B cell (primary cell): ENCODE measurements at regions not wholly inside any gene's neighbourhood (a gene's known extent, or its start where the extent isn't known, plus 50 kb on each side); places are given as distances from the start of the nearest gene placed in this dataset.

Experiments used
- ATAC-seq: fragments of 200-7000 bp; cut with Tn5 transposase; one replicate; pipeline ENCODE4 v1.10.0; 2021; ENCODE audit warnings: low read depth, mild to moderate bottlenecking, moderate number of reproducible peaks, moderate library complexity
- CTCF ChIA-PET: fragments of 350-600 bp; sonication (Branson Sonifier 250); formaldehyde crosslinking; loops from one replicate; lab custom pipeline; 2021; ENCODE audit warnings: antibody characterized with exemption, inconsistent platforms; lab: Charles Lee
- POLR2A ChIA-PET: fragments of 350-600 bp; sonication (Branson Sonifier 250); formaldehyde crosslinking; loops from one replicate; lab custom pipeline; 2021; ENCODE audit warnings: antibody characterized with exemption; lab: Charles Lee
- DNase-seq: peaks from one replicate; pipeline ENCODE4 v3.0.0; 2013
- H2AFZ ChIP-seq: 2 replicates; pipeline ENCODE4 v1.6.1; 2012; ENCODE audit warnings: mild to moderate bottlenecking, low read depth, low read length; ENCODE audit not compliant: insufficient read depth, poor library complexity, severe bottlenecking
- H3K27ac ChIP-seq, 2 donors: 1 replicate in 1 of 2; 2 replicates in 1 of 2; pipeline ENCODE4 v1.5.1; 2012 to 2013; ENCODE audit warnings: low read length in 2 of 2, mild to moderate bottlenecking in 2 of 2, moderate library complexity in 1 of 2
- H3K27me3 ChIP-seq, 4 experiments: fragments of 200-600 bp in 1 of 4; sonication (generic) in 1 of 4; replicated peaks in 1 of 4; 1 replicate in 2 of 4; 2 replicates in 2 of 4; pipeline versions ENCODE4 v1.6.1 to v1.7.0; 2013 to 2016; ENCODE audit warnings: low read length in 3 of 4, mild to moderate bottlenecking in 2 of 4, mixed read lengths in 1 of 4, moderate library complexity in 1 of 4; ENCODE audit not compliant: insufficient read depth in 4 of 4, control insufficient read depth in 3 of 4; ENCODE audit errors: control extremely low read depth in 1 of 4
- H3K36me3 ChIP-seq, 2 experiments: replicated peaks in 1 of 2; 1 replicate in 1 of 2; 2 replicates in 1 of 2; pipeline versions ENCODE4 v1.6.1 to v1.7.1; 2013; ENCODE audit warnings: low read length in 1 of 2; ENCODE audit not compliant: insufficient read depth in 2 of 2, control insufficient read depth in 1 of 2; ENCODE audit errors: control extremely low read depth in 1 of 2, extremely low read depth in 1 of 2
- H3K4me1 ChIP-seq, 2 donors: fragments of 200-600 bp in 1 of 2; sonication (generic) in 1 of 2; 1 replicate in 1 of 2; 2 replicates in 1 of 2; pipeline versions ENCODE4 v1.5.1 to v1.6.1; 2013 to 2017; ENCODE audit warnings: low read length in 2 of 2; ENCODE audit not compliant: control insufficient read depth in 2 of 2, insufficient read depth in 2 of 2
- H3K4me2 ChIP-seq: replicated peaks from 2 replicates; pipeline ENCODE3; 2012; ENCODE audit warnings: mild to moderate bottlenecking, low read depth, low read length; ENCODE audit not compliant: poor library complexity, severe bottlenecking
- H3K4me3 ChIP-seq, 5 experiments: fragments of 200-600 bp in 1 of 5; sonication (generic) in 1 of 5; 1 replicate in 3 of 5; 2 replicates in 2 of 5; pipeline versions ENCODE4 v1.5.1 to v1.7.0; 2011 to 2016; ENCODE audit warnings: low read length in 4 of 5, mild to moderate bottlenecking in 4 of 5, low read depth in 2 of 5, control low read depth in 1 of 5, moderate library complexity in 1 of 5; ENCODE audit not compliant: insufficient read depth in 1 of 5; ENCODE audit errors: control extremely low read depth in 1 of 5, extremely low read depth in 1 of 5
- H3K79me2 ChIP-seq: fragments of 200-600 bp; sonication (generic); one replicate; pipeline ENCODE4 v1.6.0; 2016; ENCODE audit warnings: low read length; ENCODE audit not compliant: control insufficient read depth, insufficient read depth
- H3K9ac ChIP-seq: fragments of 200-600 bp; sonication (generic); 2 replicates; pipeline ENCODE4 v1.6.1; 2017; ENCODE audit warnings: mild to moderate bottlenecking, low read length, moderate library complexity
- H3K9me3 ChIP-seq, 3 donors: one replicate each; pipeline versions ENCODE4 v1.6.1 to v1.7.1; 2013; ENCODE audit warnings: low read length in 2 of 3; ENCODE audit not compliant: control insufficient read depth in 2 of 3, insufficient read depth in 1 of 3; ENCODE audit errors: control extremely low read depth in 1 of 3
- H4K20me1 ChIP-seq: 2 replicates; pipeline ENCODE4 v1.6.0; 2012; ENCODE audit warnings: mild to moderate bottlenecking, low read length; ENCODE audit not compliant: insufficient read depth, control insufficient read depth, poor library complexity, severe bottlenecking
- H3K27ac Mint-ChIP-seq: one replicate; pipeline ENCODE4 v1.8.0; 2021; ENCODE audit warnings: mixed read lengths
- H3K27me3 Mint-ChIP-seq: one replicate; pipeline ENCODE4 v1.8.0; 2021; ENCODE audit warnings: mixed read lengths
- H3K4me1 Mint-ChIP-seq: one replicate; pipeline ENCODE4 v1.8.0; 2021; ENCODE audit warnings: mixed read lengths
- H3K4me3 Mint-ChIP-seq: one replicate; pipeline ENCODE4 v1.8.0; 2021; ENCODE audit warnings: mixed read lengths
- H3K9me3 Mint-ChIP-seq: one replicate; pipeline ENCODE4 v1.8.0; 2022; ENCODE audit warnings: mixed read lengths; ENCODE audit not compliant: insufficient read depth
- EZH2 ChIP-seq: IDR thresholded peaks from 2 replicates; pipeline ENCODE4 v1.6.1; 2012; ENCODE audit warnings: borderline replicate concordance, low read depth, mild to moderate bottlenecking, moderate library complexity, low read length; ENCODE audit not compliant: insufficient read depth, poor library complexity, severe bottlenecking
- WGBS: methylation state at CpG from one replicate; pipeline ENCODE4 v1.1.5; 2013; ENCODE audit warnings: missing lambda C conversion rate; ENCODE audit not compliant: insufficient coverage; 5-methylcytosine and 5-hydroxymethylcytosine counted together
- intact Hi-C: fragments of 100-400 bp; cut with micrococcal nuclease; formaldehyde crosslinking; loops from one replicate; pipeline ENCODE4 v1.10.0; 2022
- TF ChIP-seq, protein P1 (sequence below): fragments of 200-600 bp; IDR thresholded peaks from one replicate; pipeline ENCODE4 v1.8.0; 2022; ENCODE audit warnings: antibody characterized with exemption, mild to moderate bottlenecking

DNA sequence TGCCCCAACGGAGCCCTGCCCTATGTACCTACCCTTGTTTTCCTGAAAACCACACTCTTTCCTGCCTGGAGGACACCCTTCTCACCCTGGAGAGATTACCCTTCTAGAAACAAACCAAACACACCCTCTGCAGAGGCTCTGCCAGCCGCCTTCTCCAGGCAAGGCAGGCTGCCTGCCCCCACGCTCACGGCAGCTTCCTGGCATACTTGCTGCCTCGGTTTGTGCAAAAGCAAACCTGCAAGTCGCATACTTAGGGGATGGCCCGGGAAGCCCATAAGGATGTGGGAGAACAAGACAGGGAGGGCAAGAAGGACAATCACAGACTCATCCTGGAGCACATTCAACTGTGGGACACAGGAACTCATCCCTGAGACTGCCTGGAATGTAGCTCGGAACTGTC lies 154.0 kb upstream of the DIO3 start:
- intact Hi-C loops, result no loop called here
- Histone ChIP-seq H3K4me3 (no peak overlapping the region), H3K9me3 (peaks cover 0 to 14% (median 0%) of the 10 kb centered on the region in 3 donors), H3K36me3 (no peaks in the 10 kb centered on the region), H3K27me3 (peaks cover 0 to 3% (median 0%) of the 10 kb centered on the region in 4 experiments), H4K20me1 (no peaks in the 10 kb centered on the region), H3K4me1 (no peaks in the 10 kb centered on the region), H2AFZ (no peak overlapping the region), H3K4me2 (no peak overlapping the region), H3K27ac (no peak overlapping the region), H3K79me2 (no peaks in the 10 kb centered on the region), H3K9ac (no peak overlapping the region)
- CTCF ChIA-PET, result no interaction called here
- WGBS, result 97% methylated on average over 7 of the region's 8 CpGs
- no peak overlapping the region for H3K4me3 Mint-ChIP-seq
- POLR2A ChIA-PET, result no interaction called here
- TF ChIP-seq, protein P1, sequence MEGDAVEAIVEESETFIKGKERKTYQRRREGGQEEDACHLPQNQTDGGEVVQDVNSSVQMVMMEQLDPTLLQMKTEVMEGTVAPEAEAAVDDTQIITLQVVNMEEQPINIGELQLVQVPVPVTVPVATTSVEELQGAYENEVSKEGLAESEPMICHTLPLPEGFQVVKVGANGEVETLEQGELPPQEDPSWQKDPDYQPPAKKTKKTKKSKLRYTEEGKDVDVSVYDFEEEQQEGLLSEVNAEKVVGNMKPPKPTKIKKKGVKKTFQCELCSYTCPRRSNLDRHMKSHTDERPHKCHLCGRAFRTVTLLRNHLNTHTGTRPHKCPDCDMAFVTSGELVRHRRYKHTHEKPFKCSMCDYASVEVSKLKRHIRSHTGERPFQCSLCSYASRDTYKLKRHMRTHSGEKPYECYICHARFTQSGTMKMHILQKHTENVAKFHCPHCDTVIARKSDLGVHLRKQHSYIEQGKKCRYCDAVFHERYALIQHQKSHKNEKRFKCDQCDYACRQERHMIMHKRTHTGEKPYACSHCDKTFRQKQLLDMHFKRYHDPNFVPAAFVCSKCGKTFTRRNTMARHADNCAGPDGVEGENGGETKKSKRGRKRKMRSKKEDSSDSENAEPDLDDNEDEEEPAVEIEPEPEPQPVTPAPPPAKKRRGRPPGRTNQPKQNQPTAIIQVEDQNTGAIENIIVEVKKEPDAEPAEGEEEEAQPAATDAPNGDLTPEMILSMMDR, result no peak
- TF ChIP-seq EZH2, result no peak
- ATAC-seq, result no peak
- H3K4me1 Mint-ChIP-seq, result no peaks in the 10 kb centered on the region
- peaks cover 7% of the 10 kb centered on the region for H3K27me3 Mint-ChIP-seq
- no peak overlapping the region for H3K27ac Mint-ChIP-seq
- H3K9me3 Mint-ChIP-seq, result no peaks in the 10 kb centered on the region
- no peak for DNase-seq

DNA sequence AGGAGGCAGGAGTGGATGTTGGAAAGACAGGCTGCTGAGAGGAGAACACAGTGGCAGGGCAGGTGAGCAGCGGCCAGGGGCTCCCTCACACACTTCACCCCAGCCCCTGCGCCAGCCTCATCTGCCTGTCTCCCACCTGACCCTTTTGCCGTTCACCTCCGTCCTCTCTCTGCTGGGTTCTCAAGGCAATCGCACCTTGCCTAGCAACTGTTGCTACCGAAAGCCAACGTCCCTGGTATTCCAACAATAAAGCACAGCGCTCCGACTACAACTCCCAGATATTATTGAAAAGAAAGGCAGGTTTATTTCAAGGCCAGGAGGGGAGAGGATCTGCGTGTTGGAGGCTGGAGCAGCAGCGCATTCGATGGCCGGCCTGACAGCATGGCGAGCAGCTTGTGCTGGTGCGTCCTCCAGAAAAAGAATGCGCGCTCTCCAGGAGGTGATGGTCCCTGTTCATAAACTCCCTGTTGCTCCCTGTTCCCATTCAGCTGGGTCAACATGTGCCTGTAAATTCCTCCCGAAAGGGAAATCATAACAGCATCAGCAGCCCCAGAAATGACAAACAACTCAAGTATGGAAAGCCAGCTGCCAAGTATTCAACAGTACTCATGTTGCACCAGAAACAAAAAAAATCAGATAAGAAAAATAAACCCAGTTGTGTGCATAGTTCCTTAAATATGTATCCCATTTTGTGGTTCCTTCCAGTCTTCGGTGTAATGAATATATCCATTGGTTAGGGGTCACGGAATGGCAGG lies 153.0 kb upstream of the DIO3 start:
- POLR2A ChIA-PET, result no interaction called here
- DNase-seq (no peak), ATAC-seq (no peak)
- Histone ChIP-seq H3K9me3 (peaks cover 0 to 12% (median 0%) of the 10 kb centered on the region in 3 donors), H3K4me2 (no peak overlapping the region), H3K4me1 (no peaks in the 10 kb centered on the region), H3K36me3 (no peaks in the 10 kb centered on the region), H3K4me3 (no peak overlapping the region), H3K79me2 (no peaks in the 10 kb centered on the region), H2AFZ (no peak overlapping the region), H3K27ac (no peak overlapping the region), H3K9ac (no peak overlapping the region), H3K27me3 (no peaks in the 10 kb centered on the region), H4K20me1 (no peaks in the 10 kb centered on the region)
- TF ChIP-seq, protein P1, result no peak
- Mint-ChIP-seq H3K27ac (no peak overlapping the region), H3K9me3 (no peaks in the 10 kb centered on the region), H3K4me3 (no peak overlapping the region), H3K4me1 (no peaks in the 10 kb centered on the region), H3K27me3 (peaks cover 4% of the 10 kb centered on the region)
- intact Hi-C loops, result no loop called here
- CTCF ChIA-PET, result no interaction called here
- 92% methylated on average over 18 of the region's 20 CpGs for WGBS
